SK-N-SH (cell line): ENCODE measurements at regions not wholly inside any gene's neighbourhood (a gene's known extent, or its start where the extent isn't known, plus 50 kb on each side); places are given as distances from the start of the nearest gene placed in this dataset.

Source experiments
- CTCF ChIA-PET: fragments of 300-600, 350-600 bp; formaldehyde crosslinking; extraction: SDS; loops from one replicate; lab custom pipeline; 2021; lab: Yijun Ruan, JAX
- POLR2A ChIA-PET: fragments of 350-600 bp; sonication (Branson Sonifier 250); formaldehyde crosslinking; extraction: SDS; loops from one replicate; lab custom pipeline; 2020; ENCODE audit warnings: antibody characterized with exemption, inconsistent platforms; lab: Yijun Ruan, JAX
- DNase-seq: peaks from one replicate; pipeline ENCODE4 v3.0.0; 2012
- H2AFZ ChIP-seq: fragments of 200-600 bp; sonication (generic); 2 replicates; pipeline ENCODE4 v1.8.1; 2016; ENCODE audit warnings: antibody characterized with exemption, mild to moderate bottlenecking, low read depth
- H3F3A ChIP-seq: fragments of 200-600 bp; sonication (generic); replicated peaks from 2 replicates; pipeline ENCODE3; 2016; ENCODE audit warnings: antibody characterized with exemption, mild to moderate bottlenecking; ENCODE audit not compliant: insufficient read depth
- H3K27ac ChIP-seq, 2 experiments: fragments of 200-500 bp in 1 of 2; fragments of 200-600 bp in 1 of 2; sonication (Bioruptor generic) in 1 of 2; sonication (generic), shearing (Covaris generic) in 1 of 2; 2 replicates each; pipeline versions ENCODE4 v1.5.1 to v1.6.1; 2014 to 2016; ENCODE audit warnings: low read depth in 2 of 2, inconsistent platforms in 1 of 2, low read length in 1 of 2, mild to moderate bottlenecking in 1 of 2, mixed read lengths in 1 of 2
- H3K27me3 ChIP-seq: fragments of 200-600 bp; sonication (generic), shearing (Covaris generic); 2 replicates; pipeline ENCODE4 v1.6.1; 2016; ENCODE audit warnings: mixed run types; ENCODE audit not compliant: insufficient read depth
- H3K36me3 ChIP-seq, 2 experiments: fragments of 200-500 bp in 1 of 2; fragments of 200-600 bp in 1 of 2; sonication (Bioruptor generic) in 1 of 2; sonication (generic) in 1 of 2; replicated peaks in 1 of 2; 2 replicates each; pipeline versions ENCODE3 to v1.5.1; 2014 to 2016; ENCODE audit warnings: low read length in 1 of 2, mild to moderate bottlenecking in 1 of 2; ENCODE audit not compliant: insufficient read depth in 2 of 2, control insufficient read depth in 1 of 2
- H3K4me1 ChIP-seq, 2 experiments: fragments of 200-500 bp in 1 of 2; fragments of 200-600 bp in 1 of 2; sonication (Bioruptor generic) in 1 of 2; sonication (generic), shearing (Covaris generic) in 1 of 2; 2 replicates each; pipeline versions ENCODE4 v1.5.1 to v1.6.1; 2014 to 2016; ENCODE audit warnings: low read depth in 1 of 2, low read length in 1 of 2, mixed run types in 1 of 2; ENCODE audit not compliant: insufficient read depth in 2 of 2, control insufficient read depth in 1 of 2
- H3K4me2 ChIP-seq: fragments of 200-600 bp; sonication (generic), shearing (Covaris generic); 2 replicates; pipeline ENCODE4 v1.6.1; 2017; ENCODE audit warnings: mixed run types
- H3K4me3 ChIP-seq, 2 experiments: fragments of 200-500 bp in 1 of 2; fragments of 200-600 bp in 1 of 2; sonication (Bioruptor generic) in 1 of 2; sonication (generic), shearing (Covaris generic) in 1 of 2; 2 replicates each; pipeline versions ENCODE4 v1.5.1 to v1.8.1; 2014 to 2016; ENCODE audit warnings: low read depth in 2 of 2, inconsistent platforms in 1 of 2, low read length in 1 of 2, mild to moderate bottlenecking in 1 of 2, mixed read lengths in 1 of 2, moderate library complexity in 1 of 2
- H3K79me2 ChIP-seq: fragments of 200-600 bp; sonication (generic); 2 replicates; pipeline ENCODE4 v1.8.1; 2017; ENCODE audit warnings: mild to moderate bottlenecking; ENCODE audit not compliant: insufficient read depth
- H3K9ac ChIP-seq: fragments of 200-600 bp; sonication (generic); 2 replicates; pipeline ENCODE4 v1.6.1; 2017; ENCODE audit warnings: mixed run types
- H3K9me2 ChIP-seq: fragments of 200-600 bp; sonication (generic); 2 replicates; pipeline ENCODE4 v1.6.1; 2017; ENCODE audit warnings: mixed run types
- H3K9me3 ChIP-seq: fragments of 200-600 bp; sonication (generic); 2 replicates; pipeline ENCODE4 v1.6.1; 2017; ENCODE audit warnings: mixed run types, mild to moderate bottlenecking, moderate library complexity
- H4K20me1 ChIP-seq: fragments of 200-600 bp; sonication (generic); 2 replicates; pipeline ENCODE4 v1.6.1; 2017; ENCODE audit warnings: mild to moderate bottlenecking, mixed run types; ENCODE audit not compliant: insufficient read depth
- CTCF ChIP-seq: fragments of 200-600 bp; sonication (generic); IDR thresholded peaks from 2 replicates; pipeline ENCODE4 v1.6.1; 2017; ENCODE audit warnings: antibody characterized with exemption, mild to moderate bottlenecking, moderate library complexity
- EP300 ChIP-seq, 2 experiments: IDR thresholded peaks; 2 replicates each; pipeline versions ENCODE4 v1.4.0 to v1.6.1; 2012; ENCODE audit warnings: borderline replicate concordance in 1 of 2, low read depth in 1 of 2, low read length in 1 of 2
- EZH2phosphoT487 ChIP-seq: fragments of 200-600 bp; sonication (generic); IDR thresholded peaks from 2 replicates; pipeline ENCODE4 v1.6.1; 2017; ENCODE audit warnings: low read depth, mixed run types, mild to moderate bottlenecking, antibody characterized with exemption, moderate library complexity, borderline replicate concordance
- FOXJ3 ChIP-seq: sonication (generic); formaldehyde crosslinking; IDR thresholded peaks from 2 replicates; pipeline ENCODE4 v1.5.1; 2020; ENCODE audit warnings: mild to moderate bottlenecking, missing genetic modification reagents
- JUND ChIP-seq: IDR thresholded peaks from 2 replicates; pipeline ENCODE4 v1.4.0; 2012
- MAX ChIP-seq: IDR thresholded peaks from 2 replicates; pipeline ENCODE4 v1.4.0; 2012; ENCODE audit warnings: low read depth
- MEF2A ChIP-seq: IDR thresholded peaks from 2 replicates; pipeline ENCODE4 v1.4.0; 2012; ENCODE audit warnings: low read depth, borderline replicate concordance
- MXI1 ChIP-seq: IDR thresholded peaks from 2 replicates; pipeline ENCODE4 v1.6.1; 2012; ENCODE audit warnings: mild to moderate bottlenecking, low read depth, low read length, improper control_type of control experiment
- NFIC ChIP-seq: IDR thresholded peaks from 2 replicates; pipeline ENCODE4 v1.4.0; 2012; ENCODE audit warnings: borderline replicate concordance
- POLR2AphosphoS5 ChIP-seq: IDR thresholded peaks from 2 replicates; pipeline ENCODE4 v1.6.1; 2012; ENCODE audit warnings: low read depth, low read length
- RCOR1 ChIP-seq: fragments of 150-350 bp; IDR thresholded peaks from 2 replicates; pipeline ENCODE4 v1.6.1; 2017; ENCODE audit warnings: antibody characterized with exemption, low read length
- RFX5 ChIP-seq: IDR thresholded peaks from 2 replicates; pipeline ENCODE4 v1.6.1; 2012; ENCODE audit warnings: mild to moderate bottlenecking, improper control_type of control experiment, low read length
- SMC3 ChIP-seq: IDR thresholded peaks from 2 replicates; pipeline ENCODE4 v1.6.1; 2012; ENCODE audit warnings: low read depth, low read length, improper control_type of control experiment
- TCF12 ChIP-seq: IDR thresholded peaks from 2 replicates; pipeline ENCODE4 v1.4.0; 2012
- ZBTB33 ChIP-seq: IDR thresholded peaks from 2 replicates; pipeline ENCODE4 v1.4.0; 2012; ENCODE audit warnings: low read depth, borderline replicate concordance
- WGBS: methylation state at CpG from one replicate; pipeline ENCODE4 v1.1.6; 2017; ENCODE audit warnings: low lambda C conversion rate; 5-methylcytosine and 5-hydroxymethylcytosine counted together

GRCh38 chr4:36915717-36916116, 328.8 kb upstream of the NWD2 start:
- DNase-seq, result no peak
- Histone ChIP-seq H2AFZ (no peak overlapping the region), H3K9me3 (no peaks in the 10 kb centered on the region), H3K27ac (no peak overlapping the region), H3K9ac (no peak overlapping the region), H4K20me1 (no peaks in the 10 kb centered on the region), H3K4me1 (no peaks in the 10 kb centered on the region), H3K4me2 (no peak overlapping the region), H3K9me2 (no peaks in the 10 kb centered on the region), H3K27me3 (no peaks in the 10 kb centered on the region; the same call in 1 of the 2 replicates), H3F3A (no peaks in the 10 kb centered on the region), H3K79me2 (no peaks in the 10 kb centered on the region), H3K36me3 (no peaks in the 10 kb centered on the region), H3K4me3 (no peak overlapping the region)
- WGBS, result 0% methylated on average over 2 of the region's 2 CpGs
- no peak for TF ChIP-seq MEF2A
- CTCF ChIA-PET, result no interaction called here
- POLR2A ChIA-PET, result no interaction called here

- POLR2A ChIA-PET, result no interaction called here
- Histone ChIP-seq H3K4me1 (no peaks in the 10 kb centered on the region), H3K9me3 (no peaks in the 10 kb centered on the region), H3K79me2 (no peaks in the 10 kb centered on the region), H3K27me3 (no peaks in the 10 kb centered on the region; the same call in 1 of the 2 replicates), H3K9ac (no peak overlapping the region), H3K9me2 (no peaks in the 10 kb centered on the region), H3K4me2 (no peak overlapping the region), H4K20me1 (no peaks in the 10 kb centered on the region), H3K36me3 (no peaks in the 10 kb centered on the region), H3F3A (no peaks in the 10 kb centered on the region), H3K27ac (no peak overlapping the region), H3K4me3 (no peak overlapping the region), H2AFZ (no peak overlapping the region)
- CTCF ChIA-PET, result interaction anchor here (1.1 kb wide), 1 partner anchor 9 kb away, joined by 3 read pairs; no protein-coding TSS in a partner anchor
- DNase-seq, result no peak
- WGBS, result 3% methylated on average over 6 of the region's 6 CpGs
- TF ChIP-seq RFX5 (no peak), RCOR1 (no peak), CTCF (no peak), EP300 (IDR thresholded peaks at IDR 0.05; ENCODE audit: borderline replicate concordance in 1 of 2, low read depth in 1 of 2, low read length in 1 of 2) (no peak)
Measured at GRCh38 chr4:36917413-36917812, 327.1 kb upstream of the NWD2 start.

- H3K36me3 ChIP-seq, result no peaks in the 10 kb centered on the region
- no peaks in the 10 kb centered on the region for H3K79me2 ChIP-seq
- 59% methylated on average over 2 of the region's 2 CpGs for WGBS
- H3K4me3 ChIP-seq, result no peak overlapping the region
- H3K9ac ChIP-seq, result no peak overlapping the region
- CTCF ChIA-PET, result no interaction called here
- H3F3A ChIP-seq, result no peaks in the 10 kb centered on the region
- H3K27ac ChIP-seq, result no peak overlapping the region
- no peaks in the 10 kb centered on the region for H4K20me1 ChIP-seq
- H3K9me2 ChIP-seq, result no peaks in the 10 kb centered on the region
- TF ChIP-seq MXI1, result no peak
- TF ChIP-seq MAX, result no peak
- TF ChIP-seq SMC3, result no peak
- TF ChIP-seq EP300 (IDR thresholded peaks at IDR 0.05; ENCODE audit: borderline replicate concordance in 1 of 2, low read depth in 1 of 2, low read length in 1 of 2), result no peak
- no peak for TF ChIP-seq TCF12
- no peak for TF ChIP-seq FOXJ3 (CRISPR knock-in tag)
- TF ChIP-seq NFIC, result no peak
- no peak for TF ChIP-seq RCOR1
- no peak for TF ChIP-seq JUND
- no peak for TF ChIP-seq ZBTB33
- TF ChIP-seq POLR2AphosphoS5, result no peak
- TF ChIP-seq EZH2phosphoT487, result no peak
- TF ChIP-seq, all 33 proteins: peak for 0
- Histone ChIP-seq H3K4me1 (no peaks in the 10 kb centered on the region), H2AFZ (no peak overlapping the region), H3K4me2 (no peak overlapping the region), H3K27me3 (no peaks in the 10 kb centered on the region; the same call in 1 of the 2 replicates), H3K9me3 (no peaks in the 10 kb centered on the region)
- POLR2A ChIA-PET, result no interaction called here
- DNase-seq, result no peak
Measured at GRCh38 chr4:36919721-36920120, 324.8 kb upstream of the NWD2 start.
